ENCODE measurements at regions not wholly inside any gene's neighbourhood (a gene's known extent, or its start where the extent isn't known, plus 50 kb on each side); places are given as distances from the start of the nearest gene placed in this dataset.

DNA sequence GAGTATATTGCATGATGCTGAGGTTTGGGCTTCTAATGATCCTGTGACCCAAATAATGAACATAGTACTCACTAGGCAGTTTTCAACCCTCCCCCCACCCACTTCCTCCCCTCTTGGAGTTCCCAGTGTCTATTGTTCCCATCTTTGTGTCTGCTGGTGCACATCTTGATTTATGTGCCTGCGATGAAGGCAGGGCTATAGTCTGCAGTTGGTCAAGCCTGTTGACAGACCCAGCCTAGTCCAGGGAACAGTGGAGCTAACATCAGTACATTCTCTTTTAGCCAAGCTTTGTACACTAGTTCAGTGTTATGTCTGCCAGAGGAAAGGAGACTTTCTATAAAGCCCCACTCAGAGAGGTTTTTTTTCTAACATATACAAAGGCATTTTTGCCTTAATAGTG lies 287.6 kb downstream of the CPS1 start (continued):
- TF ChIP-seq, protein P1, sequence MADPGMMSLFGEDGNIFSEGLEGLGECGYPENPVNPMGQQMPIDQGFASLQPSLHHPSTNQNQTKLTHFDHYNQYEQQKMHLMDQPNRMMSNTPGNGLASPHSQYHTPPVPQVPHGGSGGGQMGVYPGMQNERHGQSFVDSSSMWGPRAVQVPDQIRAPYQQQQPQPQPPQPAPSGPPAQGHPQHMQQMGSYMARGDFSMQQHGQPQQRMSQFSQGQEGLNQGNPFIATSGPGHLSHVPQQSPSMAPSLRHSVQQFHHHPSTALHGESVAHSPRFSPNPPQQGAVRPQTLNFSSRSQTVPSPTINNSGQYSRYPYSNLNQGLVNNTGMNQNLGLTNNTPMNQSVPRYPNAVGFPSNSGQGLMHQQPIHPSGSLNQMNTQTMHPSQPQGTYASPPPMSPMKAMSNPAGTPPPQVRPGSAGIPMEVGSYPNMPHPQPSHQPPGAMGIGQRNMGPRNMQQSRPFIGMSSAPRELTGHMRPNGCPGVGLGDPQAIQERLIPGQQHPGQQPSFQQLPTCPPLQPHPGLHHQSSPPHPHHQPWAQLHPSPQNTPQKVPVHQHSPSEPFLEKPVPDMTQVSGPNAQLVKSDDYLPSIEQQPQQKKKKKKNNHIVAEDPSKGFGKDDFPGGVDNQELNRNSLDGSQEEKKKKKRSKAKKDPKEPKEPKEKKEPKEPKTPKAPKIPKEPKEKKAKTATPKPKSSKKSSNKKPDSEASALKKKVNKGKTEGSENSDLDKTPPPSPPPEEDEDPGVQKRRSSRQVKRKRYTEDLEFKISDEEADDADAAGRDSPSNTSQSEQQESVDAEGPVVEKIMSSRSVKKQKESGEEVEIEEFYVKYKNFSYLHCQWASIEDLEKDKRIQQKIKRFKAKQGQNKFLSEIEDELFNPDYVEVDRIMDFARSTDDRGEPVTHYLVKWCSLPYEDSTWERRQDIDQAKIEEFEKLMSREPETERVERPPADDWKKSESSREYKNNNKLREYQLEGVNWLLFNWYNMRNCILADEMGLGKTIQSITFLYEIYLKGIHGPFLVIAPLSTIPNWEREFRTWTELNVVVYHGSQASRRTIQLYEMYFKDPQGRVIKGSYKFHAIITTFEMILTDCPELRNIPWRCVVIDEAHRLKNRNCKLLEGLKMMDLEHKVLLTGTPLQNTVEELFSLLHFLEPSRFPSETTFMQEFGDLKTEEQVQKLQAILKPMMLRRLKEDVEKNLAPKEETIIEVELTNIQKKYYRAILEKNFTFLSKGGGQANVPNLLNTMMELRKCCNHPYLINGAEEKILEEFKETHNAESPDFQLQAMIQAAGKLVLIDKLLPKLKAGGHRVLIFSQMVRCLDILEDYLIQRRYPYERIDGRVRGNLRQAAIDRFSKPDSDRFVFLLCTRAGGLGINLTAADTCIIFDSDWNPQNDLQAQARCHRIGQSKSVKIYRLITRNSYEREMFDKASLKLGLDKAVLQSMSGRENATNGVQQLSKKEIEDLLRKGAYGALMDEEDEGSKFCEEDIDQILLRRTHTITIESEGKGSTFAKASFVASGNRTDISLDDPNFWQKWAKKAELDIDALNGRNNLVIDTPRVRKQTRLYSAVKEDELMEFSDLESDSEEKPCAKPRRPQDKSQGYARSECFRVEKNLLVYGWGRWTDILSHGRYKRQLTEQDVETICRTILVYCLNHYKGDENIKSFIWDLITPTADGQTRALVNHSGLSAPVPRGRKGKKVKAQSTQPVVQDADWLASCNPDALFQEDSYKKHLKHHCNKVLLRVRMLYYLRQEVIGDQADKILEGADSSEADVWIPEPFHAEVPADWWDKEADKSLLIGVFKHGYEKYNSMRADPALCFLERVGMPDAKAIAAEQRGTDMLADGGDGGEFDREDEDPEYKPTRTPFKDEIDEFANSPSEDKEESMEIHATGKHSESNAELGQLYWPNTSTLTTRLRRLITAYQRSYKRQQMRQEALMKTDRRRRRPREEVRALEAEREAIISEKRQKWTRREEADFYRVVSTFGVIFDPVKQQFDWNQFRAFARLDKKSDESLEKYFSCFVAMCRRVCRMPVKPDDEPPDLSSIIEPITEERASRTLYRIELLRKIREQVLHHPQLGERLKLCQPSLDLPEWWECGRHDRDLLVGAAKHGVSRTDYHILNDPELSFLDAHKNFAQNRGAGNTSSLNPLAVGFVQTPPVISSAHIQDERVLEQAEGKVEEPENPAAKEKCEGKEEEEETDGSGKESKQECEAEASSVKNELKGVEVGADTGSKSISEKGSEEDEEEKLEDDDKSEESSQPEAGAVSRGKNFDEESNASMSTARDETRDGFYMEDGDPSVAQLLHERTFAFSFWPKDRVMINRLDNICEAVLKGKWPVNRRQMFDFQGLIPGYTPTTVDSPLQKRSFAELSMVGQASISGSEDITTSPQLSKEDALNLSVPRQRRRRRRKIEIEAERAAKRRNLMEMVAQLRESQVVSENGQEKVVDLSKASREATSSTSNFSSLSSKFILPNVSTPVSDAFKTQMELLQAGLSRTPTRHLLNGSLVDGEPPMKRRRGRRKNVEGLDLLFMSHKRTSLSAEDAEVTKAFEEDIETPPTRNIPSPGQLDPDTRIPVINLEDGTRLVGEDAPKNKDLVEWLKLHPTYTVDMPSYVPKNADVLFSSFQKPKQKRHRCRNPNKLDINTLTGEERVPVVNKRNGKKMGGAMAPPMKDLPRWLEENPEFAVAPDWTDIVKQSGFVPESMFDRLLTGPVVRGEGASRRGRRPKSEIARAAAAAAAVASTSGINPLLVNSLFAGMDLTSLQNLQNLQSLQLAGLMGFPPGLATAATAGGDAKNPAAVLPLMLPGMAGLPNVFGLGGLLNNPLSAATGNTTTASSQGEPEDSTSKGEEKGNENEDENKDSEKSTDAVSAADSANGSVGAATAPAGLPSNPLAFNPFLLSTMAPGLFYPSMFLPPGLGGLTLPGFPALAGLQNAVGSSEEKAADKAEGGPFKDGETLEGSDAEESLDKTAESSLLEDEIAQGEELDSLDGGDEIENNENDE (IDR thresholded peaks at IDR 0.05; ENCODE audit: insufficient replicate concordance, low read length), result no peak
